Large intestine (tissue), 3 donors: ENCODE measurements at regions not wholly inside any gene's neighbourhood (a gene's known extent, or its start where the extent isn't known, plus 50 kb on each side); places are given as distances from the start of the nearest gene placed in this dataset.
A peak's percentile ranks its signal among the peaks of the same experiment; 100 is the strongest.

Experiments
- DNase-seq, 2 donors: peaks; one replicate each; pipeline versions ENCODE4 v3.0.0 to v3.0.0-alpha.2; 2013
- H3K27ac ChIP-seq: one replicate; pipeline ENCODE4 v1.5.1; 2013; ENCODE audit warnings: low read length
- H3K27me3 ChIP-seq: 2 replicates; pipeline ENCODE4 v1.6.1; 2013; ENCODE audit warnings: low read length; ENCODE audit not compliant: control insufficient read depth, insufficient read depth
- H3K36me3 ChIP-seq: 2 replicates; pipeline ENCODE4 v1.6.1; 2013; ENCODE audit warnings: low read length; ENCODE audit not compliant: control insufficient read depth, insufficient read depth
- H3K4me1 ChIP-seq: one replicate; pipeline ENCODE4 v1.6.1; 2013; ENCODE audit warnings: low read length; ENCODE audit not compliant: control insufficient read depth, insufficient read depth
- H3K4me3 ChIP-seq: one replicate; pipeline ENCODE4 v1.5.1; 2013; ENCODE audit warnings: low read length
- H3K9me3 ChIP-seq: one replicate; pipeline ENCODE4 v1.6.1; 2013; ENCODE audit warnings: mild to moderate bottlenecking, low read depth, low read length, moderate library complexity; ENCODE audit not compliant: control insufficient read depth
- WGBS: methylation state at CpG from one replicate; pipeline ENCODE4 v1.1.5; 2013; ENCODE audit warnings: low lambda C conversion rate; ENCODE audit not compliant: insufficient coverage; 5-methylcytosine and 5-hydroxymethylcytosine counted together

DNA sequence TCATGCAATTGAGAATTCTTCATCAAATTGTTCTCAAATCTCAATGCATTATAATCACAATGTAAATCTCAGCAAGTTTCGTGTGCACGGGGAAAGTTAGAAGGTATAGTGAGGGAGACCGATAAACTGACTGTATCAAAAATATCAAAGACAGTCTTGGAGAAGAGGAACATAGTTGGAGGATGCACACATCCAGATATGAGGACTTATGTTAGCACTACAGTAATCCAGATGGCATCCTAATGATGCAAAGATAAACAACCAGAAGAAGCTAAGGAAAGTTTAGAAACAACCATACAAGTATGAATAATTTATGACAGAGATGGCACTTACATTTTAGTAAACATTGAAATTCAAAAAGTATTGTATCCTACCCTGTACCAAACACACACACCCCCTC is 760.1 kb downstream of the RPS29 start:
- Histone ChIP-seq H3K27me3 (no peaks in the 10 kb centered on the region), H3K4me1 (no peaks in the 10 kb centered on the region), H3K9me3 (no peaks in the 10 kb centered on the region), H3K4me3 (no peak overlapping the region), H3K27ac (no peak overlapping the region), H3K36me3 (no peaks in the 10 kb centered on the region)
- WGBS, result no CpG with 5 or more reads among the region's 3 CpGs
- no peak for DNase-seq

DNA sequence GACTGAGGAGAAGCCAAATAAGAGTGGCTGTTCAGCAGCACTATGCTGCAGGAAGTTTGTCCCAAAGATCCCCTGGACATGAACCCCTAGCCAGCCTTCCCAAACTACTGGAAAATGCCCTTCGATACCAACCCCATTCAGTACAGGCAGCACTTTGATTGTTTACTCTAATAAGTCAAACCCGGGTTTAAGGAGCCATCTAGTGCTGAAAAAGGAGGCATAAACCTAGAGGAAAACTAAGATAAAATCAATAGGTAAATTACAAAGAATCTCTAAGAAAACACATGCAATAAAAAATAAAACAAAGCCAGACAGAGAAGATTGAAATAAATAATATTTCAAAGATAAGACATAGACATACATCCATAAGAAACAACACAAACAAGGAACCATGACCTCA is 771.6 kb downstream of the RPS29 start:
- H3K36me3 ChIP-seq, result no peaks in the 10 kb centered on the region
- no peak for DNase-seq
- no peak overlapping the region for H3K4me3 ChIP-seq
- H3K9me3 ChIP-seq, result no peaks in the 10 kb centered on the region
- H3K27ac ChIP-seq, result no peak overlapping the region
- WGBS, result no CpG with 5 or more reads among the region's 2 CpGs
- H3K4me1 ChIP-seq, result no peaks in the 10 kb centered on the region
- H3K27me3 ChIP-seq, result no peaks in the 10 kb centered on the region

DNA sequence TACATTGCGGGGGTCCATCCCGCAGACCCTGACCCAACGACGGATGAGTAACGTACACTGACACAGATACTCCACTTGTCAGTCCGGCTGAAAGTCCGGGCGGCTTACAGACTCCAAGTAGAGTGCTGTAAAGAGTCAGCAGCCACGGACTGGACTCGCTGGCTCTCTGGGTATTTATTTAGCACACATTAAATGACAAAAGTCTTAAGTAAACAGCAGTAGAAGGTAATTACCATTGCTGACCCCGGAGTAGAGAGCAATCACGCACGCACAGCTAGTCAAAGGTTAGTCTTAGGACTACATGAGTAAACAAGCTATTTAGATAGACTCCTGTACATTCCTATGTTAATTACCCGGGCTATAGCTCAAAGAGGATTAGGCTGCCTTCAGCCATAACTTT is 780.9 kb downstream of the RPS29 start:
- Histone ChIP-seq H3K4me3 (no peak overlapping the region), H3K27me3 (no peaks in the 10 kb centered on the region), H3K9me3 (no peaks in the 10 kb centered on the region), H3K4me1 (no peaks in the 10 kb centered on the region), H3K36me3 (no peaks in the 10 kb centered on the region), H3K27ac (no peak overlapping the region)
- no peak for DNase-seq
- WGBS, result no CpG with 5 or more reads among the region's 14 CpGs

DNA sequence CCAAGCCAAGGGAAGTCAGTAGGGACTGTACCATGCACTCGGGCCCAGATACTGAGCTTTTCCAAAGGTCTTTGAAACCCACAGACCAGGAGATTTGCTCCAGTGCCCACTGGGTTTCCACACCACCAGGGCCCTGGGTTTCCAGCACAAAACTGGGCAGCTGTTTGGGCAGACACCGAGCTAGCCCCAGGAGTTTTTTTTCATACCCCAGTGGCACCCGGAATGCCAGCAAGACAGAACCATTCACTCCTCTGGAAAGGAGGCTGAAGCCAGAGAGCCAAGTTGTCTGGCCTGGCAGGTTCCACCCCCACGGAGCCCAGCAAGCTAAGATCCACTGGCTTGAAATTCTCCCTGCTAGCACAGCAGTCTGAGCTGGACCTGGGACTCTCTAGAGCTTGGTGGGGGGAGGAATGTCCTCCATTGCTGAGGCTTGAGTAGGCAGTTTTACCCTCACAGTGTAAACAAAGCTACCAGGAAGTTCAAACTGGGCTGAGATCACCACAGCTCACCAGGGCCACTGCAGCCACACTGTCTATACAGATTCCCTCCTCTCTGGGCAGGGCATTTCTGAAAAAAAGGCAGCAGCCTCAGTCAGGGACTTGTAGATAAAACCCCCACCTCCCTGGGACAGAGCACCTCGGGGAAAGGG is 793.7 kb downstream of the RPS29 start:
- Histone ChIP-seq H3K36me3 (no peaks in the 10 kb centered on the region), H3K27ac (no peak overlapping the region), H3K4me3 (no peak overlapping the region), H3K9me3 (no peaks in the 10 kb centered on the region), H3K27me3 (no peaks in the 10 kb centered on the region), H3K4me1 (no peaks in the 10 kb centered on the region)
- WGBS, result no CpG with 5 or more reads among the region's 5 CpGs
- DNase-seq, result no peak

DNA sequence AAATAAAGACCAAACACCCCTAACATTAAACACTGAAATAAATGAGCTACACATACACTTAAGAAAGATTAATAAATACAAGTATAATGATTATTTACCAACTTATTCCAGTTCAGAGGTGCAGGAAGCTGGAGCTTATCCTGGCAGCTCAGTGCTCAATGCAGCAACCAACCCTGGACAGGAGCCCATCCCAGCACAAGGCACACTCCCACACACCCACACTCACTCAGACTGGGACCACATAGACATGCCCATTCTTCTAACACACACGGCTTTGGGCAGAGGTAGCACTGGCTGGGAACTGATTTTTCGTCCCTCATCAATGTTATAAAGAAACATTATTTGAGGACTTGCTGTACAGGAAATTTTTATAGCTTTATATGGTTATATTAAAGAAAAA is 797.4 kb downstream of the RPS29 start:
- Histone ChIP-seq H3K9me3 (no peaks in the 10 kb centered on the region), H3K27ac (no peak overlapping the region), H3K36me3 (no peaks in the 10 kb centered on the region), H3K27me3 (no peaks in the 10 kb centered on the region), H3K4me3 (no peak overlapping the region), H3K4me1 (no peaks in the 10 kb centered on the region)
- DNase-seq, result no peak
- no CpG with 5 or more reads among the region's 2 CpGs for WGBS

DNA sequence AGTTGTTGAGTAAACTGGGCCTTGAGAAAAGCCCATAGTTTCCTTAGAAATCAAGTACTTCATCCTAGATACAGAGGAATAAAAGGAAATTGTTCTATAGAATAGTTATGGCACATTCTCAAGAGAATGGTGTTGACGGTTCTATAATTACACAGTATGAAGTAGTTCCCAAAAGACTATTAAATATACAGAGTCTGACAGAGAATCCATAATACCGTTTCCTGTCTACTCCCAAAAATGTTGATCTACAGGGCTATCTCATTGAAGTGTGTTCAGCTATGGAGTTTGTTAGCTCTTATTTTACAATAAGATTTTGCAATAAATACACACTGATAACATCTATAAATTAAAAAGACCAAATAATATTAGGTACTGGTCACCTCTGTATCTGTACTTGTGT is 799.7 kb downstream of the RPS29 start:
- H3K4me1 ChIP-seq, result no peaks in the 10 kb centered on the region
- H3K4me3 ChIP-seq, result no peak overlapping the region
- WGBS, result no CpG with 5 or more reads among the region's 2 CpGs
- H3K27me3 ChIP-seq, result no peaks in the 10 kb centered on the region
- H3K9me3 ChIP-seq, result no peaks in the 10 kb centered on the region
- H3K27ac ChIP-seq, result no peak overlapping the region
- DNase-seq, result no peak
- H3K36me3 ChIP-seq, result no peaks in the 10 kb centered on the region

DNA sequence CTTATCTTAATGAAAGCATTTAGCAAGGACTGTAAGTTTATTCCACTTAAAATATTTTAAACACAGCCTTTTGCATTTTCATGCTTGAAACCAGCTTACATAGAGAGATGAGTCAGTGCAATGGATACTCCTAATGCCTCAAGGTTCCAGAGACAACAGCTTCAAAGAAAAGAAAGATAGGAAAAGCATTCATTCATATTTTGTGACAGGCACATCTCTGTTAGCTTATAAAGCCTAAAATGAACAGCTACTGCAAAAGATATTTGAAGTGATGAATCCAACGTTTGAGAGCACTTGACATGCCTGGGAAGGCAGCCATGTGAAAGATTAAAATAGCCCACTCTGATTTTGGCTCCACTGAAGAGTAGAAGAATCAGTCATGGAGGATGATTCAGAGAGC is 814.5 kb downstream of the RPS29 start:
- H3K9me3 ChIP-seq, result no peaks in the 10 kb centered on the region
- H3K36me3 ChIP-seq, result no peaks in the 10 kb centered on the region
- no peak overlapping the region for H3K4me3 ChIP-seq
- no peaks in the 10 kb centered on the region for H3K27me3 ChIP-seq
- WGBS, result no CpG with 5 or more reads among the region's 1 CpG
- no peaks in the 10 kb centered on the region for H3K4me1 ChIP-seq
- DNase-seq, result peak in 1 of 2 donors; percentile 3
- no peak overlapping the region for H3K27ac ChIP-seq

DNA sequence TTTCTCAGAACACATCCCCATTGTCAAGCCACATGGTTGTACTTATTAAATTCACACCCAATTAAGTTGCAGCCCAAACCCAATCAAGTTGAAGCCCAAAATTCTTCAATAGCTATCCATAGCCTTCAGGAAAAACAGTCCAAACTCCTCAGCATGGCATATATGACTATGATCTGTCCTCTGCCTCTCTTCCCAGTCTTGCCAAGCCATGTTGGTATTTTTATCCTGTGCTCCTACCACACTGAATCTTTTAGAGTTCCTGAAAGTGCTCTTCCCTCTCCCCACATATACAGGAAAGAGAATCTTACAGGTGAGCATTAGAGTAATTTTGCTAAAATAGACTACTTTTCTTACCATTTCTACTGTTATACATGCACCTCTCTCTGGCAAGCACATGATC is 834.9 kb downstream of the RPS29 start:
- Histone ChIP-seq H3K27ac (no peak overlapping the region), H3K4me3 (no peak overlapping the region), H3K9me3 (no peaks in the 10 kb centered on the region), H3K27me3 (no peaks in the 10 kb centered on the region), H3K4me1 (no peaks in the 10 kb centered on the region), H3K36me3 (no peaks in the 10 kb centered on the region)
- DNase-seq, result no peak

DNA sequence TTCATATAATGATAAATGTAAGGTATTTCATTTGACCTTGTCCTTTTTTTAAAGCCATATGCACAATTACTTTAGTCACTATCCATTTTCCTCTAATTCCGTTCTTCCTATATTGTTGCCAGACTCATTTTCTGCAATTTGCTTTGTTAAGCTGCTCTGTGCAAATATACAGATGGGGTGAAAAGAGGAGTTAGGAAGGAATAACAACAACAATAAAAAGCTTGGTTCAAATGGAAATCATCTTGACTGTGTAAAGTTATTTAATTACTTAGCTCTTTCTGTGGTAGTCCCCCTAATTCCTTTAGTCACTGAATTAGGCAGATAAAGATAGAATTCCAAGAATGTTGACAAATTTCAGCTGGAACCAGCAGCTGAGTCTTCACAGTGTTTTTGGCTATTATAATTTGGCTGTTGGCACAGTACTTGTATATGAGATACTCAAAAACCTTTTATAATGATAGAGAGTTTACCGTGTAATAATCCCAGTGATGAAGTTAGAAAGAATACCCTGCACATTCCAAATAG is 838.0 kb downstream of the RPS29 start:
- Histone ChIP-seq H3K36me3 (no peaks in the 10 kb centered on the region), H3K27me3 (no peaks in the 10 kb centered on the region), H3K4me1 (no peaks in the 10 kb centered on the region), H3K27ac (no peak overlapping the region), H3K4me3 (no peak overlapping the region), H3K9me3 (no peaks in the 10 kb centered on the region)
- WGBS, result 86% methylated on average over 1 of the region's 2 CpGs
- no peak for DNase-seq

DNA sequence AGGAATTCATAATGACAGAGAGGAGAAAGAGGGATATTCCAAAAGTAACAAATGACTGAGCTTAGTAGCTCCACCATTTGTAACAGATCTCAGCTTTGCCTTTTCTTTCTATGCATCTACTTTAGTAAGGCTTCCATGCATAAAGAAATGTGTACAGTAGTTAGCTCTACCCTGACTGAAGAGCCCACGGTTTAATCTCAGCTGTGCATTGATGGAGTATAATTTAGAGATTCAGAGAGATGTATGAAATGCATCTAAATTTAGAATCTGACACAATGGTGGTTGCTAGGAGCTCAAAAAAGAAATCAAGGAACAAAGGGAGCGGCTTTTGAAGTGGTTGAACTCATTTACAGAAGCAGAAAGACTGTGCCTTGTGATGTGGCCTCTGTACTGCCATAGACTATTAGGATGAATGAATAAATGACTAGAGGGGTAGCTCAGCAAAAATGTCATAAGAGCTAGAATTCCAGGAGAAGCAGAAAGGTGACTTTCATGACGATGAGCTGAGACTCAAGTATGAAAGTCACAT is 838.6 kb downstream of the RPS29 start:
- Histone ChIP-seq H3K27ac (no peak overlapping the region), H3K27me3 (no peaks in the 10 kb centered on the region), H3K4me3 (no peak overlapping the region), H3K36me3 (no peaks in the 10 kb centered on the region), H3K9me3 (no peaks in the 10 kb centered on the region), H3K4me1 (no peaks in the 10 kb centered on the region)
- no peak for DNase-seq
- no CpG with 5 or more reads among the region's 3 CpGs for WGBS

DNA sequence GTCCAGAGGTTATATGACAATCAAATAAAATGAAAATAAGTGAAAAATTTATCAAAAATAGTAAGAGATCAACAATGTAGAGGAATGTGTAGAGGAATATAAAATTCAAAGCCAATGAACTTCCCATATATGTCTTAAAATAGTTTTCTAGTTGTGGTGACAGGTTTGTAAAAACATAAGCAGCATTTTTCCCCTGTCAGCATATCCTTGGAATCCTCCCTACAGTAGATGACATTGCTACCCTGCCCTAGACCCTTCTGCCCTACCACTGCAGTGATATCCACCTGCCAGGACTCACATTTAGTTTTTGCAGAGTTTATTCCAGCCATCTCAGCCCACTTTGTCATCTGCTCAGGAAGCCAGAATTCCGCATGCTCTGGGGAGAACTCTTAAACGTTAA is 842.0 kb downstream of the RPS29 start:
- Histone ChIP-seq H3K9me3 (no peaks in the 10 kb centered on the region), H3K4me1 (no peaks in the 10 kb centered on the region), H3K4me3 (no peak overlapping the region), H3K27ac (no peak overlapping the region), H3K36me3 (no peaks in the 10 kb centered on the region), H3K27me3 (no peaks in the 10 kb centered on the region)
- DNase-seq, result no peak
- no CpG with 5 or more reads among the region's 2 CpGs for WGBS
